GM04503 (cell line): ENCODE measurements at regions not wholly inside any gene's neighbourhood (a gene's known extent, or its start where the extent isn't known, plus 50 kb on each side); places are given as distances from the start of the nearest gene placed in this dataset.

Experiments used
- DNase-seq: peaks from one replicate; pipeline ENCODE4 v3.0.0-alpha.2; 2012; ENCODE audit warnings: low read depth

DNA sequence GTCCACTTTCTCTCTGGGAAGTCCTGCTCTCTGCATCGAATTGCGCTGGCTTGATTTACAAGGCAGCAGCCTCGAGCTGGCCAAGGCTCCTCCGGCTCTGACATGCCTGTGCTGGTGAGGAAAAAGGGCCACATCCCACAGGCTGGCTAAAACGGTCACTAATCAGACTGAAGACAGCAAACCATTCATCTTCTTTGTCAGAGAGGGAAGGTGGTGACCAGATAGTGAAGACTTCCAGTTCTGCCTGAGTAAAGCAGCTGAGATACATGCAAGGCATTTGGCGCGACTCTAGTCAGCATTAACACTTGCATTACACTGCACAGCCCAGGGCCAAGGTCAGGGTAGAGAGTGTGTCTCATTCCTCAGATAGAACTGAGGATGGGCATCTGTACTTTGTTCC, 203.2 kb upstream of the MAP3K7 start:
- DNase-seq, result peak; percentile 1

DNA sequence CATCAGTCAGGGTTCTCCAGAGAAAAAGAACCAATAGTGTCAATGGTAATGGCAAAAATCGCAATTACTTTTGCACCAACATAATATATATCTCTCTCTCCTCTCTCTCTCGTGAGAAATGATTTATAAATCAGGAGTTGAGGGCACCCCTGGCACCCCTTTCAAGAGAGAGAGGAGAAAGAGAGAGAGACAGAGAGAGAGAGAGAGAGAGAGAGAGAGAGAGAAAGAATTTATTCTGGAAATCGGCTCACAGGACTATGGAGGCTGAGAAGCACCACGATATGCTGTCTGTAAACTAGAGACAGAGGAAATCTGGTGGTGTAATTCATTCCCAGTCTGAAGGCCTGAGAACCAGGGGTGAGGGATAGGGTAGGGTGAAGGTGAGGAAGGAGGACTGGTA, 201.9 kb upstream of the MAP3K7 start:
- no peak for DNase-seq

DNA sequence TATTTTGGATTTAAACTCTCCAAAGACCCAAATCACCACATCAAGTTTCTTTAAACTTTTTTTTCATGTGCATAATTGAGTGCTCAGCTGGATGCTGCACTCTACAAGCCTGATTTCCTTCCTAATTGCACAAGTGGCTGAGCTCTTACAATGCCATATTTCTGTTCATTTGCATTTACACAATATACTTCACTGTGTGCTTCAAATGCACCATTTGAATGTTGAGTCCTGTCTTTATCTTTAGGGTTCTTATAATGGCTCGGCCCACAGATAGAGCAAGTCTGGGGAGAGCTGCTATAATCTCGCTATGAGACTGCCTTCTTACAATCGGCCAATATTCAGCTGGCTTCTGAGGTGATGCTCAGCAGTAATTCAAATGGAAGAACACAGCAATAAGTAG, 200.6 kb upstream of the MAP3K7 start:
- no peak for DNase-seq

DNA sequence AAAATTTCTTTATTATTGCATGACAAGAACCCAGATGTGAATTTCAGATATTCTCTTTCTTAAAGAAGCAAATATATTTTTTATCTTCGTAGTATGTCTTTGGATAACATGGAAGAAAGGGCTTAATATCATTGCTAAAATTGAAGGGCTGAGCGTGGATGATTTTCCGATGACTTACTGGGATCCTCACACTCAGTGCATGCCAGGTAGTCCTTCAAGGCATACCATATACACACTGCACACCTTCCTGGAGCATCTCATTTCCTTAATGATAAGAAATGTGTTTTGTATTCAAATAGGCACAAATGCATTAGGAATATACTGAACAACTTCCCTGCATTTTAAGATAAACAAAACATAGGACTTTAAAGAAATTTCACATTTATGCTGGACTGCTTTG, 193.9 kb upstream of the MAP3K7 start:
- DNase-seq, result no peak

DNA sequence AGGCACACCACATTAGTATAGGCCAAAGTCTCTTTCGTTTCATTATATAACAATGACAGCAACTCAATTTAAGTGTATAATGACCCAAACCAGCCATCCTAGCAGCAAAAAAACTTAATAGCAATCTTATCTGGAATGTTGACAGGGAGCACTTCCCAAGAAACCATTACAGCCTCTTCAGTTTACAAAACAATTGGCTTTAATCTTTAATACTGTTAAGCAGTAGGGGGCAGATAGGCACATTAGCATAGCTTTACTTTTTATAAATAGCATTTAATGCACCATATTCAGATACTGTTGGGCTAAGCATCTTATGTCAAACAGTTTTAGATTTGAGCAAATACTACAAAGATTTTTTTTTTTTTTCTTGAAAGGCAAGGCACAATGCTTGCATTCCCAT, 193.3 kb upstream of the MAP3K7 start:
- no peak for DNase-seq

DNA sequence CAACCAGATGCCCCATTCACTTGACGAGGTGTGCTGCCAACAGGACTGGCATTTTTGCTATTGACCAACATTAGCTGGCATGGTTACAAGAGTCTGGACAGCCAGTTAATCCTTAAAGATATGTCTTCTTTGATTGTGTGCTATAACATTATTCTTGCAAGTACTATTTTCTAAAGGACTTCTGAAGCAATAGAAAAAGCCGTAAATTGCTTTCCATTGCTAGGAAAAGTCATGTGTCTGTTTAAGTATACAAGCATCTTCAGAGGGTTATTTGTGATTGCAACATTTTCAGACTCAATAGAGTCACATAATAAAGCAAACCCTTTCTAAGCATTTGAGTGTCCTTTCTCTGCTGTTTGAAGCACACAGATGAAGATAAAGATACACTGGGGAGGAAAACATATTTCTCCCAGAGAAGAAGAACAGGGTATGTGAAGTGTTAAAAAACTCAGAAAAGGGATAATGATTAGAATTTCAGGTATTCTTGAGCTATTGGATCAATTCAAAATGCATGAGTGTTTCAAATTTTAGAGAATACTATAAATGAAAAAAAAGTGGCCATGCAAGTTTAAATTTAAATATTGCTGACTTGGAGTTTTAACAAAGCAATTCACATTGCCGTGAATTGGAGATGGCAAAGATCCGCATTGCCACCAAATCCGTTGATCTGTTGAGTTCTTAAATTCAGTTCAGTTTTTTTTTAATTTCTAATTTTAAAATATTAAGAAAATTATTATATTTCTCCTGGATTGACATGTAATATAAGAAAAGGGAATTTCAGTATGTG, 191.7 kb upstream of the MAP3K7 start:
- DNase-seq, result no peak

DNA sequence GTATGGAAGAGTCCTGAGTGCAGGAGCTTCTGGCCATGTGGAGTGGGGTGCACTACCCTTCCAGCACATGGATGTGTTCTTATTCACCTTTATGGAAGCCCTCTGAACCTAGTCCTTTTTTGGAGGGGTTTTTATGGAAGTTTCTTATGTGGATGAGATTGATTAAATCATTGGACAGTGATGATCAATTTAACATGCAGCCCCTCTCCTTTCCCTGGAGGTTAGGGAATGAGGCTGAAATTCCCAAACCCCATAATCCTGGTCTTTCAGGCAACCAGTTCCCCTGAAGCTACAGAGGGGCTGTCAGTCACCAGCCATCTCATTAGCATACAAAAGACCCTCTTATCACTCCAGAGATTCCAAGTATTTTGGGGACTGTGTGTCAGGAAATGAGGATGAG, 183.9 kb upstream of the MAP3K7 start:
- no peak for DNase-seq

DNA sequence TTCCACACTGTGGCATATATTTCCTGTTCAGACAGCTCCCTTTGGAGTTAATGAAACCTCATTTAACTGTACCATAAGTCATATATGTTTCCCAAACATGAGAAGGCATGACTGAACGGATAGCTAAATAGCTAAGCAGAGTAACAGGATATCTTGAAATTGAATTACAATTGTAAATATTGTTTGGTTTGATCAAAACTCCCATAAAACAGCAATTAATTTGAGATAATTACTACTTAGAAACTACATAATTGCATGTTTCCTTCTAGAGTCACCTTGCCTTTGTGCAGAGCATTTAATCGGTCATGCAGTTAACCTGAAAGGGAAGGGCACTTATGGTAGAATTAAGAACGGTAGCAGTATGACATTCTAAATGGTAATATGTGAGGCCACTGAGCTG, 179.0 kb upstream of the MAP3K7 start:
- DNase-seq, result no peak

DNA sequence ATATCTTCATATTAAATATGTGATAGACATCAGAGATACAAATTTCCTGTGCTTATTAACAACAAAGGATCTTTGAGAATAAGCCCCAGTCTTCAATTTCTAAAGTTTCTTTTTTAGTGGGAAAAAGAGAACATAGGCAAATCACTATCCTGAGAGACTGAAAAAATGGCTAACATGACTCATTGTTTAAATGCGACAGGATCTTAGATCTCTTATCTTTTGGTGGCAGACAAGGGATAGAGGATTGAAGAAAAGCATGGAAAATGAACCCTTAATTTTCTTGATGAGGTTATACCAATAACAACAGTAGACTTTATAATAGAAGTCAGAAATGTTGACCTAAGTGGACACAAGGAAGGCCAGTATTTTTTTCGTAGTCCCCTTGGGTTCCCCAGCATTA, 178.6 kb upstream of the MAP3K7 start:
- DNase-seq, result no peak

DNA sequence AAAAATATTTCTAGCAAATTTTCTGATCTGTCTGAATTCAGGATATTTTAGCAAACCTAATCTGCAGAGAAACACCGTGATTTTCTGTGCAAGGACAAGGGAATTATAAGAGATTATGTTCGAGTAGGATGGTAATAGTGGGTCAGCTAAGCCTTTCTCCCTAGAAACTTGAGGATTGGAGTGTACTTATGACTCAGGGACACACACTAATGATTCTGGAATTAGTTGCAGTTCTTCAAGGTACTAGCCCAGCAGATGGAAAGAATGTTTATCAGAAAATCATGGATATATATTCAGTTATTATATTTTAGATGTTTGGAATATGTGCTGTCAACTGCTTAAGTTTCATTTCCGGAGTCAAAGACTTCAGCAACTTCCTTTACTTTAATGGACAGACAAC, 177.1 kb upstream of the MAP3K7 start:
- DNase-seq, result no peak

DNA sequence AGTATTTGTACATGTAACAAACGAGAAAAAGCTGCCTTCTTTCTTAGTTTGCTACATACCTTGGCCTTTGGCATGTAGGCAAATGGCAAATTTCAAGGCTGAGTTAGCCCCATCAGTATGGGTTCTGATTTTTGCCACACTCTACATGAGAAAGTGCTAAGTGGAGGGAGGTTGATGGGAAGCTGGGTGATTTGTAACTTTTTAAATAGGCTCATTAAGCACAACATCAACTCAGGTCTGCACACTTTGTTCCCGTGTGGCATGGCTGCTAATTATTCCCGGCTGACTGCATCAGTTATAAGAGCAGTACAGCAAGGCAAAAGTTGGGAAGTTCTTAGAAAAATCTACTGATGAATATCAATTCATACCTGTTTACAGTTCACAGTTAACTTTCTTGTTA, 172.8 kb upstream of the MAP3K7 start:
- no peak for DNase-seq

DNA sequence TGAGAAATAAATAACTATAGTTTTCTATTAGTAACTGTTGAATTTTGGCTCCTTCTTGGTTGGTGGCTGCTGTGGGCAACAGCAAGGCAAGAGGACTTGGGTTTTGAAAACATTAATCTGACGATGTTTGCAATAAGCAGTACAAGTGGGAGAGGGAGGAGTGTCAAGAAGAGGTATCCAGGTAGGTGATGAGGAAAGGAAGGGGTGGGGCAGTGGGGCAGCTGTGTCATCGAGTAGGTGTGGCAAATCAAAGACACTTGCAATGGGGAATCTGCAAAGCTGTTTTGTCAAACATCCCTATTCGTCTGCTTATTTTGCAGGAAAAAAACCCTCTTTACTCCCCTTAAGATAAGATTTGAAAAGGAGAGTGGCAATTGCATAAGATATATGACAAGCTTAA, 171.9 kb upstream of the MAP3K7 start:
- DNase-seq, result no peak

DNA sequence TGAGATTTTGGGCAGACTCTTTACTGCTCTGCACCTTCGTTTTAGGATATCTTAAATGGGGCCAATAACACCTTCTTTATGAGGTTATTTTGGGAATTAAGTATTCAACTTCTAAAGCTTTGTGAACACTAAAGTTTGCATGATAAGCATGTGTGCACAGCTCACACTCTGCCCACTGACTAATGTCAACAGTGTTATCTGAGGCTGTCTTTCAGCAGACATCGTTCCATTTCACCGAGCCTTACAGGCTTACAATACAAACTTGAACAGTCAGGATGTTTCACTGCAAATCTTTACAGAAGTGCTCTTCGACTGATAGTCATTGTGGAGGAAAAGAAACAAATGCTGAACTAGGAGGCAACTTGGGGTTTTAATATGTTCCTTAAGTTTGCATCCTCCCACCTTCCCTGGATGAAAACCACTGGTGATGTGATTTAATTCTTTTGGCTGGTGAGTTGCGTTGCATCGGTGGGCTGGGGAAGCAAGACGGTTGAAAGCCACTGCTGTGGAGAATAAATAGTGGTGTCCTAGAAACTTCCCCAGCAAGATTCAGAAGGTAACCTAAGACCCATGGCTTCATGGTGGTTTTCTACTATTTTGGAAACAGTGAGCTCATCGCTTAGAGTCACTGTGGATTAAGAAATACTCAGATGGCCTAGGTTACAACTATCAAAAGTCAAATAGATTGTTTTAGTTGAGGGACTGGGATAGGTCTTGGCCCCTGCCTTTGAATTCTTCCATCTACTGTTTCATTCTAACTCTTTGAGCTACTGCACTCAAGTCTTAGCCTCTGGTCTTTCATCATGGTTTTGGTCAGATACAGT, 167.2 kb upstream of the MAP3K7 start:
- no peak for DNase-seq

DNA sequence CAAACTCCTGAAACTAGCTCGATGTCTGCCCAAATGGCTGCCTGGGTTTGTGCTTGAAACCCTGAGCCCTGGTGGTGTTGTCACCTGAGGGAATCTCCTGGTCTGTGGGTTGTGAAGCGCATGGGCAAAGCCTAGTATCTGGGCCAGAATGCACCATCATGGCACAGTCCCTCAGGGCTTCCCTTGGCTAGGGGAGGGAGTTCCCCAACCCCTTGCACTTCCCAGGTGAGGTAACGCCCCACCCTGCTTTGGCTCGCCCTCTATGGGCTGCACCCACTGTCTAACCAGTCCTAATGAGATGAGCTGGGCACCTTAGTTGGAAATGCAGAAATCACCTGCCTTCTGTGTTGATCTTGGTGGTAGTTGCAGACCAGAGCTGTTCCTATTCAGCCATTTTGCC, 152.9 kb upstream of the MAP3K7 start:
- no peak for DNase-seq

DNA sequence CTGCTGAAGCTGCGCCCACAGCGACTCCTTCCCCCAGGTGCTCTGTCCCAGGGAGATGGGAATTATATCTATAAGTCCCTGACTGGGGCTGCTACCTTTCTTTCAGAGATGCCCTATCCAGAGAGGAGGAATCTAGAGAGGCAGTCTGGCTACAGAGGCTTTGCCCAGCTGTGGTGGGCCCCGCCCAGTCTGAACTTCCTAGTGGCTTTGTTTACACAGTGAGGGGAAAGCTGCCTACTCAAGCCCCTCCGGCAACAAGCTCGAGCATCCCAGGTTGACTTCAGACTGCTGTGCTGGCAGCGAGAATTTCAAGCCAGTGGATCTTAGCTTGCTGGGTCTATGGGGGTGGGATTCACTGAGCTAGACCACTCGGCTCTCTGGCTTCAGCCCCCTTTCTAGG, 152.5 kb upstream of the MAP3K7 start:
- no peak for DNase-seq

DNA sequence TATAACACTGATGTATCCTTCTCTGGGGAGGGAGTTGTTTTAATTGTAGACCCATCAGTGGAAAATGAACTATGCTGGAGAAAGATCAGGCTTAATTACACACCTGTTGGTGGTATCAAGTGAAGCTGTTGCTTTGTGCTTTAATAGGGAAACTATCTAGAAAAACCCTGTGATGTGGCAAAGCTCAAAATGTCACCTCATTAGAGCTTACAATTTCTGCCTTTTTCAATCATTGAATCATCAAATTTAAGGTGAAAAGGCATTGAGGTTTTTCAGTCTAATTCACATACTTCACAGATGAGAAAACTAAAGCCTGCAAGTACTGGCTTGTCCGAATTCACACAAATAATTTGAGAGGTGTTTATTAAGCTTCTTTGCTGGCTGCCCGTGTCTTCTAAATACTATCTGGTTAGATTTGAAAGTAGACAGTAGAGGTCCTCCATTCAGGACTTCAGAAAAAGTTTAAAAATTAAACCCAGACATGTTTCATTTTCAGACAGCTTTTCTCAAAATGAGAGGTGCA, 143.3 kb upstream of the MAP3K7 start:
- no peak for DNase-seq

DNA sequence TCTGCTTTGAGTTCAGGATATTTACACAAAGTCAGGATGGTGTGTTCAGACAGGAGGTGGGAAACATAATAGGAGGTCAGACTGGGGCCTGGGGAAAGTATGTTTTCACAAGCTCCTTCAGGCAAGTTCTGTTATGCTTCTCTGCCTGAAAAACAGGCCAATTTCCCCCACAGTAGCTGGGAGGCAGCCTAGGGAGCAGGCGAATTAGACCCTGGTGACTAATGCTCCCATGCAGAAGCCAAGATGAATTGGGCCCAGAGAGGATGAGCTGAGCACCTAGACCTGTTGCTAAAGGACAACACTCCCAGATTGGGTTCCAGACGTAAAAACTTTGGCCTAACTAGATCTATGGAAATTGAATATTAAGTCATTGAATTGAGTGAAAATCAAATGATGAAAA, 142.2 kb upstream of the MAP3K7 start:
- DNase-seq, result no peak

DNA sequence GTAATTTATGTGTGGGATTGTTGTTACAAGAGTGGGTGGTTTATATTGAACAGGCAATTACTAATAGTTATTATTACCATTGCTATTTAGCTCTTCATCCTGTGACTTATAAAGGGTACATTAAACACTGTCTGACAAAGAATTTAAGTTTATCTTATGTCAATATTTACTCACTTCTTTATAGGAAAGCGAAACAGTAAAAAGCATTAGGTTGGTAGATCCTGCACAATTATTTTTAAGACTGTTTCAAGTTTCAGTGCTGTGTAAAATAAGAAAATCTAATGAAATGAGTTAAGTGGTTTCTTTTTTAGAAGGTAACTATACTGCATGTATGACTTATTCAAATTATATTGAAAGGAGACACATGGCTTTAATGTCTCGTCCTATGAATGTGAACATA, 135.8 kb upstream of the MAP3K7 start:
- DNase-seq, result no peak

DNA sequence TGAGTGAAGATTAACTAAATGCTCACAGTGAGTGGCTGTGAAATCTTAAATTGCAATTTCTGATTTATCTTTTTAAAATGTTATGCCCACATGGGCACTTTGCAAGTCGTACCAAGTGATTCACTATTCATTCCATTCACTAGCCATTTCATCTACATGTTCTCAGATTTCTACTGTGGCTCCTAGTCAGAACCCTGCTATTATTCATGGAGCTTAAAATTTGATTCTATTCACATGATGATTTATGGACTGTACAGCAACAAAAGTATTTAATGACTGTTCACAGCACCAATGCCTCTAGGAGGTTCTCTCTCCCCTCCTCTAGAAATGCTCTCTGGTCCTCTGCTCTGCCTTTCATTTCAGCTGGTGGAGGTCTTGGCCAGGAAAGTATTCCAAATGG, 133.5 kb upstream of the MAP3K7 start:
- DNase-seq, result no peak

DNA sequence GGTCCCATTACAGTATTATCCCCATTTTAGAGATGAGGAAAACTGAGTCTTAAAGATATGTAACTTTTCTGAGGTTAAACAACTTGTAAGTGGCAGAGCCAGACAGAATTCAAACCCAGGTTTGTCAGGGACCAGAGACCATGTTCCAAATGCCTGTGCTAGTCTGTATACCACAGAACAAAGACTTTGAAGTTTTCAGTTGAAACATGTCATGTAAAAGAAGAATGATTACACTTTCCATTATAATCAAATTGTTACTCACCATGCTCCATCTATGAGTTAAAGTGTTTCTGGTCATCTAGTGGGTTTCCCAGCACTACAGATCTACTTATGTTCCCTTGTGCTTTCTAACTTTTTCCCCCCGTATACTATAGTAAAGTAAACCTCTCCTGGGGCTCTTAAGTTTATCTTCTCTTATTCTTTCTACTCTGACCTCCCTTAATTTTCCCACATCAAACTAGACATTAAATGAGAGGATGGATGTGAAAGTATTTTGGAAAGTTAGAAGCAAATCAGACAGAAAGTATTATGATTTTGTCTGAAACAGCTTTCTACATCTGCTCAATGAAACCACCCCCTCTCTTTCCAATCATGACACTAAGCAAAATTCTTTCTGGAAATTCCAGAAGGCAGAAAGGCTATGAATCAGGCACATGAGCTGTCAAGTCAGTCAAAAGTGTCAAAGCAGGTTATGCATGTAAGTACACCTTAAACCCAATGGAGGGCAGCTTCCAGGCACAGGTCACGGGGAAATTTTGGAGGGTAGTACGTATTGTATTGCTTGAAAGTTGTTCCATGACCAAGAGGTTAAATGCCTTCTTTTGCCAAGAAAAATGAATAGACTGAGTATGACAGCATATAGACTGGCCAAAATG, 132.7 kb upstream of the MAP3K7 start:
- no peak for DNase-seq

DNA sequence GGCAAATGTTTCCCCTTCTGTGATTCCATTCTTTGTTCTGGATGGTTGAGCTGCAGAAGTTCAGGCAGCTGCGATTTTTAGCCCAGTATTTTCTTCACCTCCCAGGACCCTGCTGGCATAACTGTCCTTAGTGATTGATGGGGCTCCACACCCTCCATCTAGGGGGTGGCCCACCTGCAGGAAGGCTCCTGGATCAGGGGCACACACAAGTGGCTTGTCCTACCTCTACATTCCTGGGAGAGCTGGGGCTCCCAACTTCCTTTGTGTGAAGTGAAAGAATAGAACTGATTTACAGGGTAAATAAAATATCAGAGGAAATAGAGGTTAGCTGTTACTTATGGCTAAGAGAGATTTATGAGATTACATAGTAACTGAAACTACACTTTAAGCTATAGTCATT, 129.5 kb upstream of the MAP3K7 start:
- DNase-seq, result no peak

DNA sequence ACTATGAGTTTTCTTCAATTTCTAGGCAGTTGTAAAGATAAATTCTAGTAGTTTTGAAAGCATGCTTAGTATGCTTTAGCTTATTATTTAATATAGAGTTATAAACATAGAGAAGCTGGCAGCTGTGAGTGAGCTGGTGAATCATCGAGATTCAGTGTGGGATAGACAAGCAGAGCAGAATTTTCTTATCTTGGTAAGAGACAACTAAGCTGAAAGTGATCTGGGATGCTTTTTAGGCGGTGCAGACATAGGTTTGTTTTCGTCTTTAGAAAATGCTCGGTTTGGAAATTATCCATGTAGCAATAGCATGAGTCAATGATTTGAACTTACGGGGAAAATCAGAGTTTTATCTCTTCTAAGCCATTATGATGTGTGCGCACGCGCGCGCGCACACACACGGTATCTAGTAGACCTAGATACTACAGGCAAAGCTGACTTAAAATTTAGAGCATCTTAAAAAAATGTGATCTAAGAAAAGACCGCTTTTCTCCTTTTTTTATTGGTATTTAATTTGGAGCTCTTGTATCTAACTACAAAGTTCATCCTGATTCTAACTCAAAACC, 128.3 kb upstream of the MAP3K7 start:
- DNase-seq, result no peak
